Inferior parietal cortex (tissue), 1 donor: ENCODE measurements at regions not wholly inside any gene's neighbourhood (a gene's known extent, or its start where the extent isn't known, plus 50 kb on each side); places are given as distances from the start of the nearest gene placed in this dataset.

Source experiments
- DNase-seq: peaks from one replicate; pipeline ENCODE4 v3.0.0-alpha.2; 2016; ENCODE audit errors: extremely low spot score

GRCh38 chr12:103181366-103182152 is 224.1 kb downstream of the ASCL1 start:
- no peak for DNase-seq

- DNase-seq: no peak
Measured at GRCh38 chr12:103182299-103182698, 224.8 kb downstream of the ASCL1 start.

GRCh38 chr12:103196467-103196866 is 239.0 kb downstream of the ASCL1 start:
- no peak for DNase-seq

- no peak for DNase-seq
Measured at GRCh38 chr12:103197725-103198388, 240.4 kb downstream of the ASCL1 start.

GRCh38 chr12:103198499-103198898 is 241.0 kb downstream of the ASCL1 start:
- DNase-seq: no peak

GRCh38 chr12:103205906-103206305 is 248.4 kb downstream of the ASCL1 start:
- DNase-seq: no peak

GRCh38 chr12:103207936-103208335 is 250.5 kb downstream of the ASCL1 start:
- no peak for DNase-seq

GRCh38 chr12:103241184-103241583 is 254.6 kb downstream of the C12orf42 start:
- no peak for DNase-seq

GRCh38 chr12:103244596-103244995 is 251.2 kb downstream of the C12orf42 start:
- no peak for DNase-seq

- DNase-seq: no peak
Measured at GRCh38 chr12:103247531-103247930, 248.2 kb downstream of the C12orf42 start.

GRCh38 chr12:103249607-103250006 is 246.2 kb downstream of the C12orf42 start:
- DNase-seq: no peak

- DNase-seq: no peak
Measured at GRCh38 chr12:103250487-103250886, 245.3 kb downstream of the C12orf42 start.
